ENCODE measurements at regions not wholly inside any gene's neighbourhood (a gene's known extent, or its start where the extent isn't known, plus 50 kb on each side); places are given as distances from the start of the nearest gene placed in this dataset.

DNA sequence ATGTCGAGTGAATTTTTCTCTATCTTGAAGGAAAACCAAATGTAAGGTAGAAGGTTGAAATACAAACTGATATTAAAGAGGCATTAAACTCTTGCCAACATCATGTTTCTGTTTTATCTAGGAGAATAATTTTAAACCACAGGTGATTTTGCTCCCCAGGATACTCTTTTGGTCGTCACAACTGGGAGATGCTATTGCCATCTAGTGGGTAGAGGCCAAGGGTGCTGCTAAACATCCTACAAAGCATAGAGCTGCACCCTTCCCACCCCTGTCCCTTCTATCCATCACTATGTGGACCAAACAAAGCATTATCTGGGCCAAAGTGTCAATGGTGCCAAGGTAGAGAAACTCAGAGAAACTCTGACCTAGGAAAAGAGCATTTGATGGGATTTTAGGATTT is 154.6 kb upstream of the MAGEB2 start:
- Mint-ChIP-seq H3K36me3 (no peaks in the 10 kb centered on the region), H3K9me3 (no peaks in the 10 kb centered on the region)
- no peak for DNase-seq (ENCODE audit: extremely low spot score, unreplicated experiment)

DNA sequence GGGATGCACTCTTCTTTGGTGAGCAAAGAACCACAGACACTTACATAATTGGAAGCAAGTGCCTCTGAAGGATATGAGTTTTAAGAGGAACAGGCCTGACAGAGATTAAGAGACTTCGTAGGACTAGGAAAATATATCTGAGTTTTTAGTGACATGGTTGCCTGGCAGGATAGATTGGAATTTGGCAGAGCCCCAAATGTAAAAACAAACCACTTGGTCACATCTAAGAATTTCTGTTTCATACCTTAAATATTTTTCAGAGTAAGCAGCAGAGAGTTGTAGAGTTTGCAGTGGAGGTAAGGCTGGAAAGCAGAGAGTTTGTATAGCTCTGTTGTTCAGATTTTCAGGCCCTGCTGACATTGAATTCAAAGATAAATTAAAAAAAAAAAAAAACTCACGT is 150.1 kb upstream of the MAGEB2 start:
- H3K4me1 Mint-ChIP-seq (ENCODE audit: unreplicated experiment), result no peaks in the 10 kb centered on the region
- no peaks in the 10 kb centered on the region for H3K36me3 Mint-ChIP-seq
- TF ChIP-seq, protein P1, sequence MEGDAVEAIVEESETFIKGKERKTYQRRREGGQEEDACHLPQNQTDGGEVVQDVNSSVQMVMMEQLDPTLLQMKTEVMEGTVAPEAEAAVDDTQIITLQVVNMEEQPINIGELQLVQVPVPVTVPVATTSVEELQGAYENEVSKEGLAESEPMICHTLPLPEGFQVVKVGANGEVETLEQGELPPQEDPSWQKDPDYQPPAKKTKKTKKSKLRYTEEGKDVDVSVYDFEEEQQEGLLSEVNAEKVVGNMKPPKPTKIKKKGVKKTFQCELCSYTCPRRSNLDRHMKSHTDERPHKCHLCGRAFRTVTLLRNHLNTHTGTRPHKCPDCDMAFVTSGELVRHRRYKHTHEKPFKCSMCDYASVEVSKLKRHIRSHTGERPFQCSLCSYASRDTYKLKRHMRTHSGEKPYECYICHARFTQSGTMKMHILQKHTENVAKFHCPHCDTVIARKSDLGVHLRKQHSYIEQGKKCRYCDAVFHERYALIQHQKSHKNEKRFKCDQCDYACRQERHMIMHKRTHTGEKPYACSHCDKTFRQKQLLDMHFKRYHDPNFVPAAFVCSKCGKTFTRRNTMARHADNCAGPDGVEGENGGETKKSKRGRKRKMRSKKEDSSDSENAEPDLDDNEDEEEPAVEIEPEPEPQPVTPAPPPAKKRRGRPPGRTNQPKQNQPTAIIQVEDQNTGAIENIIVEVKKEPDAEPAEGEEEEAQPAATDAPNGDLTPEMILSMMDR (conservative IDR thresholded peaks at IDR 0.05), result no peak
- no peak for DNase-seq (ENCODE audit: extremely low spot score, unreplicated experiment)
- H3K9me3 Mint-ChIP-seq, result no peaks in the 10 kb centered on the region
- no peak overlapping the region for H3K4me3 Mint-ChIP-seq
- H3K27ac Mint-ChIP-seq, result no peak overlapping the region
- H3K27me3 Mint-ChIP-seq, result no peaks in the 10 kb centered on the region

More for the DNA sequence above, 154.6 kb upstream of the MAGEB2 start:
- Mint-ChIP-seq H3K27ac (no peak overlapping the region), H3K4me3 (no peak overlapping the region), H3K4me1 (ENCODE audit: unreplicated experiment) (no peaks in the 10 kb centered on the region), H3K27me3 (no peaks in the 10 kb centered on the region)
- TF ChIP-seq, protein P1 (conservative IDR thresholded peaks at IDR 0.05), result peak; percentile 73

DNA sequence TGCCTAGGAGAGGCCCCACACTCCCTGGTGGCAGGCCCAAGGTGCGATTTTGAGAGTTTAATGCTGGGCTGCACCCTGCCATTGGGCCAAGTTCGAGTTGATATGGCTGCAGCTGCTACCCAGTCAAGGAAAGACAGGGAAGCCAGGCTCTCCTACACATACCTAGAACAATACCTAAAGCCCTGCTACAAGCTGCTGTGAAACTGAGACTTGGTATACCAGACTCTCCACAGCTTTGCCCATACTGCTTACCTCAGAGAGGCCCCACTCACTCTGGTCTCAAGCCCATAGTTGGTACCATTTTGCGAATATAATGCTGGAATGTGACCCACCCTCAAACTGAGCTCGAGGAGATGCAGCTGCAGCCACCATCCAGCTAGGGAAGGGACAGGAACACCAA is 147.7 kb upstream of the MAGEB2 start:
- no peaks in the 10 kb centered on the region for H3K9me3 Mint-ChIP-seq
- no peak for DNase-seq (ENCODE audit: extremely low spot score, unreplicated experiment)

DNA sequence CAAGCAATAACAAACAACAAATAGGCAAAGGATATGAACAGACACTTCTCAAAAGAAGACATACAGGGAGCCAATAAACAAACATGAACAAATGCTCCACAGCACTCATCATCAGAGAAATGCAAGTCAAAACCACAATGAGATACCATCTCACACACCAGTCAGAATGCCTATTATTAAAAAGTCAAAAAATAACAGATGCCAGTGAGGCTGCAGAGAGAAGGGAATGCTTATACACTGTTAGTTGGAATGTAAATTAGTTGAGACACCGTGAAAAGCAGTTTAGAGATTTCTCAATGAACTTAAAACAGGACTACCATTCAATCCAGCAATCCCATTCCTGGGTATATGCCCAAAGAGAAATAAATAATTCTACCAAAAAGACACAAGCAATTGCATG is 129.8 kb upstream of the MAGEB2 start:
- no peak for DNase-seq (ENCODE audit: extremely low spot score, unreplicated experiment)
- no peaks in the 10 kb centered on the region for H3K4me1 Mint-ChIP-seq (ENCODE audit: unreplicated experiment)
- peaks cover 4% of the 10 kb centered on the region for H3K9me3 Mint-ChIP-seq
- H3K36me3 Mint-ChIP-seq, result no peaks in the 10 kb centered on the region
- no peak overlapping the region for H3K27ac Mint-ChIP-seq
- TF ChIP-seq, protein P1 (conservative IDR thresholded peaks at IDR 0.05), result no peak
- H3K27me3 Mint-ChIP-seq, result no peaks in the 10 kb centered on the region
- H3K4me3 Mint-ChIP-seq, result no peak overlapping the region

More for the DNA sequence above, 147.7 kb upstream of the MAGEB2 start:
- Mint-ChIP-seq H3K4me3 (no peak overlapping the region), H3K27ac (no peak overlapping the region), H3K4me1 (ENCODE audit: unreplicated experiment) (no peaks in the 10 kb centered on the region), H3K27me3 (no peaks in the 10 kb centered on the region), H3K36me3 (no peaks in the 10 kb centered on the region)
- TF ChIP-seq, protein P1 (conservative IDR thresholded peaks at IDR 0.05), result no peak

DNA sequence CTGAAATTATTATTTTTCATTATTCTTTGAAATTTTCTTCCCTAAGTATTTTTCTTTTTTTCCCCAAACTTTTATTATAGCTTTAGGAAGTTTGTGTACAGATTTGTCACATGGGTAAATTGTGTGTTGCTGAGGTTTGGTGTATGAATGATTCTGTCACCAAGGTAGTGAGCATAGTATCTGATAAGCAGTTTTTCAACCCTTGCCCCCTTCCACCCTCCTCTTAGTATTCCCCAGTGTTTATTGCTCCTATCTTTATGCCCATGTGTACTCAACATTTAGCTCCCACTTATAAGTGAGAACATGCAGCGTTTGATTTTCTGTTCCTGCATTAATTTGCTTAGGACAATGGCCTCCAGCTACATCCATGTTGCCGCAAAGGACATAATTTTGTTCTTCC is 103.9 kb upstream of the MAGEB2 start:
- Mint-ChIP-seq H3K9me3 (no peaks in the 10 kb centered on the region), H3K27me3 (no peaks in the 10 kb centered on the region), H3K27ac (no peak overlapping the region), H3K4me3 (no peak overlapping the region), H3K36me3 (no peaks in the 10 kb centered on the region), H3K4me1 (ENCODE audit: unreplicated experiment) (no peaks in the 10 kb centered on the region)
- TF ChIP-seq, protein P1 (conservative IDR thresholded peaks at IDR 0.05), result no peak
- no peak for DNase-seq (ENCODE audit: extremely low spot score, unreplicated experiment)

DNA sequence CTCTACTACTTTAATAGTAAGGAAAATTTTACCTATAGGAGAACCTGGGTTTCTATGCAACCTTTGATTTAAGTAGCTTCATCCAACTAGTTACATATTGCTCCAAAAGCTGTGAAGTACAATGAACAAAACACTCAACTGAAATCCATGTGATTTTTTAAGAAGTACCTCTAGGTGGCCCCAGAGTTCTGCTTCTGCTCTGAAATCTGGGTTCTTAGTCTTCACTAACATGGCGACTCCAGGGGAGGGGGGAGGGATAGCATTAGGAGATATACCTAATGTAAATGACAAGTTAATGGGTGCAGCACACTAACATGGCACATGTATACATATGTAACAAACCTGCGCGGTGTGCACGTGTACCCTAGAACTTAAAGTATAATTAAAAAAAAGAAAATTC is 73.4 kb upstream of the MAGEB2 start:
- no peak overlapping the region for H3K4me3 Mint-ChIP-seq
- H3K27ac Mint-ChIP-seq, result no peak overlapping the region
- H3K36me3 Mint-ChIP-seq, result no peaks in the 10 kb centered on the region
- H3K9me3 Mint-ChIP-seq, result peaks cover 9% of the 10 kb centered on the region
- no peaks in the 10 kb centered on the region for H3K4me1 Mint-ChIP-seq (ENCODE audit: unreplicated experiment)
- TF ChIP-seq, protein P1 (conservative IDR thresholded peaks at IDR 0.05), result peak; percentile 73
- no peaks in the 10 kb centered on the region for H3K27me3 Mint-ChIP-seq
- DNase-seq (ENCODE audit: extremely low spot score, unreplicated experiment), result no peak
